NCI-H1694 (cell line): ENCODE measurements at regions not wholly inside any gene's neighbourhood (a gene's known extent, or its start where the extent isn't known, plus 50 kb on each side); places are given as distances from the start of the nearest gene placed in this dataset.
A peak's percentile ranks its signal among the peaks of the same experiment; 100 is the strongest.
"Not testable (repeated sequence)": the region's sequence is repeated elsewhere in the genome, so short reads cannot be mapped to it uniquely, and the experiment has no call there.

Source experiments
- DNase-seq: peaks from one replicate; lab custom pipeline; 2025; lab: John Stamatoyannopoulos, UW

- DNase-seq = no peak
Measured at GRCh38 chr2:129467012-129467779, 512.3 kb upstream of the RAB6C start.

GRCh38 chr2:129467941-129468340, 511.5 kb upstream of the RAB6C start:
- DNase-seq = no peak

GRCh38 chr2:129468879-129469278, 510.6 kb upstream of the RAB6C start:
- no peak for DNase-seq

GRCh38 chr2:129469389-129469788, 510.1 kb upstream of the RAB6C start:
- DNase-seq = no peak

GRCh38 chr2:129469871-129470270, 509.6 kb upstream of the RAB6C start:
- no peak for DNase-seq

GRCh38 chr2:129478902-129479517, 500.5 kb upstream of the RAB6C start:
- DNase-seq = peak; percentile 48

- DNase-seq = no peak
Measured at GRCh38 chr2:129479892-129480291, 499.6 kb upstream of the RAB6C start.

GRCh38 chr2:129480790-129481189, 498.7 kb upstream of the RAB6C start:
- DNase-seq = no peak

GRCh38 chr2:129481306-129482219, 497.9 kb upstream of the RAB6C start:
- DNase-seq = no peak

- DNase-seq = no peak
Measured at GRCh38 chr2:129482626-129483025, 496.8 kb upstream of the RAB6C start.

GRCh38 chr2:129483366-129483765, 496.1 kb upstream of the RAB6C start:
- no peak for DNase-seq

GRCh38 chr2:129484999-129485897, 494.2 kb upstream of the RAB6C start:
- no peak for DNase-seq

GRCh38 chr2:129488376-129488775, 491.1 kb upstream of the RAB6C start:
- DNase-seq = no peak

GRCh38 chr2:129490641-129491040, 488.8 kb upstream of the RAB6C start:
- DNase-seq = no peak

- DNase-seq = no peak
Measured at GRCh38 chr2:129491308-129491707, 488.2 kb upstream of the RAB6C start.

- peak; percentile 55 for DNase-seq
Measured at GRCh38 chr2:129492548-129492947, 486.9 kb upstream of the RAB6C start.

GRCh38 chr2:129499747-129500146, 479.7 kb upstream of the RAB6C start:
- no peak for DNase-seq

GRCh38 chr2:129502781-129503180, 476.7 kb upstream of the RAB6C start:
- no peak for DNase-seq

- DNase-seq = no peak
Measured at GRCh38 chr2:129504646-129505045, 474.8 kb upstream of the RAB6C start.

- no peak for DNase-seq
Measured at GRCh38 chr2:129518937-129519336, 460.5 kb upstream of the RAB6C start.

- DNase-seq = not testable (repeated sequence)
Measured at GRCh38 chr2:129532158-129532557, 447.3 kb upstream of the RAB6C start.

- DNase-seq = no peak
Measured at GRCh38 chr2:129548880-129549279, 430.6 kb upstream of the RAB6C start.
